IMR-90 (cell line): ENCODE measurements at regions not wholly inside any gene's neighbourhood (a gene's known extent, or its start where the extent isn't known, plus 50 kb on each side); places are given as distances from the start of the nearest gene placed in this dataset.

Source experiments
- CEBPB ChIP-seq: IDR thresholded peaks from 2 replicates; pipeline ENCODE4 v1.6.1; 2012; ENCODE audit warnings: low read depth, low read length, improper control_type of control experiment
- MAFK ChIP-seq: IDR thresholded peaks from 2 replicates; pipeline ENCODE4 v1.6.1; 2012; ENCODE audit warnings: low read depth, low read length, improper control_type of control experiment
- MXI1 ChIP-seq: IDR thresholded peaks from 2 replicates; pipeline ENCODE4 v1.6.1; 2012; ENCODE audit warnings: low read depth, mild to moderate bottlenecking, low read length, moderate library complexity, borderline replicate concordance
- POLR2A ChIP-seq: IDR thresholded peaks from 2 replicates; pipeline ENCODE4 v1.6.1; 2012; ENCODE audit warnings: mild to moderate bottlenecking, low read depth, low read length
- RAD21 ChIP-seq: IDR thresholded peaks from 2 replicates; pipeline ENCODE4 v1.6.1; 2012; ENCODE audit warnings: low read length, improper control_type of control experiment
- RFX5 ChIP-seq: IDR thresholded peaks from 2 replicates; pipeline ENCODE4 v1.8.0; 2012; ENCODE audit warnings: low read depth, mild to moderate bottlenecking, low read length, moderate library complexity
- SMC3 ChIP-seq: fragments of 150-350 bp; IDR thresholded peaks from 2 replicates; pipeline ENCODE4 v1.6.1; 2016; ENCODE audit warnings: low read depth, mild to moderate bottlenecking, antibody characterized with exemption, low read length, moderate library complexity
- TF ChIP-seq, protein P1 (sequence below): conservative IDR thresholded peaks from 2 replicates; pipeline ENCODE4 v1.5.1; 2012; ENCODE audit warnings: mild to moderate bottlenecking, low read depth, low read length, improper control_type of control experiment

DNA sequence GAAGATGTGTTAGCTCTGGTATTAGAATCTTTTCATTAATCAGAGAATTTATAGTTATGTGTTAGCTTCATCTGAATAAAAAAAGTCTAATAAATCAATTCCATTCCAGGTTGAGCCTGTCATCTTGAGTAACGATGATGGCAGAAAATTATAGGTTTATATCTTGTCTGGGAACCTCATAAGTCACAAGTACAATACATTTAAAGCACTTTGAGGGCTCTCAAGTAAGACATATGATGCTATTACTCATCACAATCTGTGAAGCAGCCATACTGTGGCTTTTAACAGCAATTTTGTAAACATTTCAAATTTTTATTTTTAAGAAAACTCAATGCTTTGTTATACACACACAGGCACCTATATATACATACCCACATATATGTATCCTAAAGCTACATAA is 484.1 kb upstream of the VRK2 start:
- TF ChIP-seq, protein P1, sequence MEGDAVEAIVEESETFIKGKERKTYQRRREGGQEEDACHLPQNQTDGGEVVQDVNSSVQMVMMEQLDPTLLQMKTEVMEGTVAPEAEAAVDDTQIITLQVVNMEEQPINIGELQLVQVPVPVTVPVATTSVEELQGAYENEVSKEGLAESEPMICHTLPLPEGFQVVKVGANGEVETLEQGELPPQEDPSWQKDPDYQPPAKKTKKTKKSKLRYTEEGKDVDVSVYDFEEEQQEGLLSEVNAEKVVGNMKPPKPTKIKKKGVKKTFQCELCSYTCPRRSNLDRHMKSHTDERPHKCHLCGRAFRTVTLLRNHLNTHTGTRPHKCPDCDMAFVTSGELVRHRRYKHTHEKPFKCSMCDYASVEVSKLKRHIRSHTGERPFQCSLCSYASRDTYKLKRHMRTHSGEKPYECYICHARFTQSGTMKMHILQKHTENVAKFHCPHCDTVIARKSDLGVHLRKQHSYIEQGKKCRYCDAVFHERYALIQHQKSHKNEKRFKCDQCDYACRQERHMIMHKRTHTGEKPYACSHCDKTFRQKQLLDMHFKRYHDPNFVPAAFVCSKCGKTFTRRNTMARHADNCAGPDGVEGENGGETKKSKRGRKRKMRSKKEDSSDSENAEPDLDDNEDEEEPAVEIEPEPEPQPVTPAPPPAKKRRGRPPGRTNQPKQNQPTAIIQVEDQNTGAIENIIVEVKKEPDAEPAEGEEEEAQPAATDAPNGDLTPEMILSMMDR: no peak
- TF ChIP-seq RAD21: no peak
- no peak for TF ChIP-seq POLR2A
- TF ChIP-seq RFX5: no peak
- no peak for TF ChIP-seq CEBPB
- no peak for TF ChIP-seq MXI1
- TF ChIP-seq MAFK: no peak
- TF ChIP-seq SMC3: no peak
